Muscle of back (tissue), 3 donors: ENCODE measurements at regions not wholly inside any gene's neighbourhood (a gene's known extent, or its start where the extent isn't known, plus 50 kb on each side); places are given as distances from the start of the nearest gene placed in this dataset.
A peak's percentile ranks its signal among the peaks of the same experiment; 100 is the strongest.
"Not testable (repeated sequence)": the region's sequence is repeated elsewhere in the genome, so short reads cannot be mapped to it uniquely, and the experiment has no call there.

Experiments
- DNase-seq, 3 donors: peaks; one replicate each; pipeline versions ENCODE4 v3.0.0 to v3.0.0-alpha.2; 2013

GRCh38 chr3:134106580-134106979, 76.9 kb upstream of the SLCO2A1 start:
- DNase-seq: no peak

GRCh38 chr3:134105876-134106556, 76.3 kb upstream of the SLCO2A1 start:
- no peak for DNase-seq

GRCh38 chr3:134104031-134104430, 74.3 kb upstream of the SLCO2A1 start:
- no peak for DNase-seq

- DNase-seq: no peak
Observed at GRCh38 chr3:134103470-134103869, 73.7 kb upstream of the SLCO2A1 start.

GRCh38 chr3:134102976-134103375, 73.3 kb upstream of the SLCO2A1 start:
- no peak for DNase-seq

GRCh38 chr3:134096214-134096613, 66.5 kb upstream of the SLCO2A1 start:
- DNase-seq: not testable (repeated sequence)

- no peak for DNase-seq
Observed at GRCh38 chr3:134095005-134095404, 65.3 kb upstream of the SLCO2A1 start.

- peak in 1 of 3 donors; percentile 20 for DNase-seq
Observed at GRCh38 chr3:134094491-134094890, 64.8 kb upstream of the SLCO2A1 start.

- no peak for DNase-seq
Observed at GRCh38 chr3:134093956-134094355, 64.2 kb upstream of the SLCO2A1 start.

- DNase-seq: no peak
Observed at GRCh38 chr3:134092208-134092701, 62.5 kb upstream of the SLCO2A1 start.

GRCh38 chr3:134090031-134090430, 60.3 kb upstream of the SLCO2A1 start:
- no peak for DNase-seq

- DNase-seq: no peak
Observed at GRCh38 chr3:134087060-134087974, 57.6 kb upstream of the SLCO2A1 start.

GRCh38 chr3:134086616-134087015, 56.9 kb upstream of the SLCO2A1 start:
- no peak for DNase-seq

- no peak for DNase-seq
Observed at GRCh38 chr3:134085034-134085775, 55.5 kb upstream of the SLCO2A1 start.

- no peak for DNase-seq
Observed at GRCh38 chr3:134084242-134084950, 54.7 kb upstream of the SLCO2A1 start.

GRCh38 chr3:134083626-134084241, 54.0 kb upstream of the SLCO2A1 start:
- no peak for DNase-seq

GRCh38 chr3:134083008-134083407, 53.3 kb upstream of the SLCO2A1 start:
- DNase-seq: no peak

GRCh38 chr3:134082582-134082981, 52.9 kb upstream of the SLCO2A1 start:
- DNase-seq: no peak

- DNase-seq: no peak
Observed at GRCh38 chr3:134081211-134081610, 51.5 kb upstream of the SLCO2A1 start.

- DNase-seq: no peak
Observed at GRCh38 chr3:134080761-134081160, 51.0 kb upstream of the SLCO2A1 start.

GRCh38 chr3:134079761-134080160, 50.0 kb upstream of the SLCO2A1 start:
- no peak for DNase-seq
